Islet of Langerhans (tissue), 1 donor: ENCODE measurements at regions not wholly inside any gene's neighbourhood (a gene's known extent, or its start where the extent isn't known, plus 50 kb on each side); places are given as distances from the start of the nearest gene placed in this dataset.

Experiments used
- FAIRE-seq: peaks from one replicate; lab custom pipeline; 2011; peaks lifted over from hg19 to GRCh38; lab: Jason Lieb, UNC

- FAIRE-seq: no peak
Measured at GRCh38 chr13:64277097-64277496, 2861.4 kb upstream of the PCDH20 start.

GRCh38 chr13:64276232-64276631 is 2860.6 kb upstream of the PCDH20 start:
- FAIRE-seq: no peak

- FAIRE-seq: no peak
Measured at GRCh38 chr13:64274481-64275217, 2859.0 kb upstream of the PCDH20 start.

GRCh38 chr13:64273780-64274179 is 2858.1 kb upstream of the PCDH20 start:
- no peak for FAIRE-seq

- no peak for FAIRE-seq
Measured at GRCh38 chr13:64272681-64273080, 2857.0 kb upstream of the PCDH20 start.

- no peak for FAIRE-seq
Measured at GRCh38 chr13:64266024-64266423, 2850.4 kb upstream of the PCDH20 start.

- FAIRE-seq: no peak
Measured at GRCh38 chr13:64263285-64263684, 2847.6 kb upstream of the PCDH20 start.

GRCh38 chr13:64256751-64257150 is 2841.1 kb upstream of the PCDH20 start:
- FAIRE-seq: no peak

- no peak for FAIRE-seq
Measured at GRCh38 chr13:64255988-64256387, 2840.3 kb upstream of the PCDH20 start.

- no peak for FAIRE-seq
Measured at GRCh38 chr13:64248371-64249065, 2832.9 kb upstream of the PCDH20 start.

GRCh38 chr13:64239372-64239771 is 2823.7 kb upstream of the PCDH20 start:
- no peak for FAIRE-seq

- no peak for FAIRE-seq
Measured at GRCh38 chr13:64234255-64234654, 2818.6 kb upstream of the PCDH20 start.

- FAIRE-seq: no peak
Measured at GRCh38 chr13:64223016-64223415, 2807.4 kb upstream of the PCDH20 start.

- FAIRE-seq: no peak
Measured at GRCh38 chr13:64206430-64207225, 2791.0 kb upstream of the PCDH20 start.

GRCh38 chr13:64202517-64202916 is 2786.9 kb upstream of the PCDH20 start:
- FAIRE-seq: no peak

- no peak for FAIRE-seq
Measured at GRCh38 chr13:64197232-64197631, 2781.6 kb upstream of the PCDH20 start.

GRCh38 chr13:64186503-64187250 is 2771.0 kb upstream of the PCDH20 start:
- no peak for FAIRE-seq

- no peak for FAIRE-seq
Measured at GRCh38 chr13:64186071-64186470, 2770.4 kb upstream of the PCDH20 start.

- FAIRE-seq: no peak
Measured at GRCh38 chr13:64180756-64181155, 2765.1 kb upstream of the PCDH20 start.

GRCh38 chr13:64165826-64166225 is 2750.2 kb upstream of the PCDH20 start:
- no peak for FAIRE-seq

- FAIRE-seq: no peak
Measured at GRCh38 chr13:64164435-64164834, 2748.8 kb upstream of the PCDH20 start.

- FAIRE-seq: no peak
Measured at GRCh38 chr13:64160479-64160878, 2744.8 kb upstream of the PCDH20 start.
